ENCODE measurements at regions not wholly inside any gene's neighbourhood (a gene's known extent, or its start where the extent isn't known, plus 50 kb on each side); places are given as distances from the start of the nearest gene placed in this dataset.

DNA sequence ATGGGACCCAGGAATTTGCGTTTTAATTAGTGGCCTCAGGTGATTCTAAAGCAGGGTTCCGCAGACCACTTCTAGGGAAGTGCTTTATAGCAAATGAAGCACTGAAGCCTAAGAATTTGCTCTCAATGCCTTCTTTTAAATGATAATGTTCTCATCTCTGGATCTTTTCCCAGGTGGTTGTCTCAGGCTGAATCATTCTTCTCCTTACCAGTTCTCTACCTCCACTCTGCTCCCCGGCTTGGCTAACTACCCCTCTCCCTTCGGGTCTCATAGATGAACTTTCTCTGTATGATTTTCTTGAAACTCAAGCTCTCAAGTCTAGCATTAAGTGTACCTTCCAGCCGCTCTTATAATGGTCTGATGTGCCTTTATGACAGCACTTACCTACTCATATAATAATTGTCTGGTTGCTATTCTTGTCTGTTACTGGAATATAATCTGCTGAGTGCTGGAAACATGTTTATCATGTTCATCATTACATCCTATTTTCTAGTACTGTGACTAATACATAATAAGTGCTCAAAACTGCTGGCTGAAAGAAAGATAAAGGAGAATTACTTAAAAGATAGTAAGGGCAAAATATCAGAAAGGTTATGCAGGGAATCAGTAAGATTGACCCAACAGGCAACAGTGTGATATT lies 195.9 kb upstream of the SESN3 start:
- no peak for TF ChIP-seq CTCF (IDR thresholded peaks at IDR 0.05)
- TF ChIP-seq POLR2A (IDR thresholded peaks at IDR 0.05), result no peak

Data from lower leg skin (tissue), 3 donors.